ENCODE measurements at regions not wholly inside any gene's neighbourhood (a gene's known extent, or its start where the extent isn't known, plus 50 kb on each side); places are given as distances from the start of the nearest gene placed in this dataset.

- Histone ChIP-seq H3K9me3 (no peaks in the 10 kb centered on the region), H3K4me3 (no peak overlapping the region), H3K4me1 (no peaks in the 10 kb centered on the region), H3K36me3 (ENCODE audit: low read depth, missing control alignments) (no peaks in the 10 kb centered on the region), H3K27ac (no peak overlapping the region), H3K27me3 (no peaks in the 10 kb centered on the region)
- intact Hi-C loops (cut with DNase I; ENCODE audit: low total_unique reads): no loop called here
- no peak for TF ChIP-seq CTCF (IDR thresholded peaks at IDR 0.05)
- no peak for TF ChIP-seq POLR2A (IDR thresholded peaks at IDR 0.05)
- DNase-seq: no peak
- 90 to 93% methylated on average over 4 of the region's 4 CpGs for WGBS, 2 donors
Measured at GRCh38 chr2:144893464-144893863, 373.5 kb upstream of the ZEB2 start.

GRCh38 chr2:144890828-144891227 is 370.9 kb upstream of the ZEB2 start:
- no peaks in the 10 kb centered on the region for H3K36me3 ChIP-seq (ENCODE audit: low read depth, missing control alignments)
- no peak overlapping the region for H3K27ac ChIP-seq
- intact Hi-C loops (cut with DNase I; ENCODE audit: low total_unique reads): no loop called here
- 37 to 53% methylated on average over 1 of the region's 1 CpG for WGBS, 2 donors
- DNase-seq: no peak
- TF ChIP-seq CTCF (IDR thresholded peaks at IDR 0.05) (peak in 1 of 3 experiments; percentile 24), POLR2A (IDR thresholded peaks at IDR 0.05) (no peak)
- no peaks in the 10 kb centered on the region for H3K27me3 ChIP-seq
- H3K4me1 ChIP-seq: no peaks in the 10 kb centered on the region
- no peak overlapping the region for H3K4me3 ChIP-seq
- no peaks in the 10 kb centered on the region for H3K9me3 ChIP-seq

- H3K4me3 ChIP-seq: no peak overlapping the region
- TF ChIP-seq POLR2A (IDR thresholded peaks at IDR 0.05) (no peak), CTCF (IDR thresholded peaks at IDR 0.05) (no peak)
- H3K27me3 ChIP-seq: no peaks in the 10 kb centered on the region
- intact Hi-C loops (cut with DNase I; ENCODE audit: low total_unique reads): no loop called here
- 88 to 95% methylated on average over 5 of the region's 5 CpGs for WGBS, 2 donors
- no peaks in the 10 kb centered on the region for H3K9me3 ChIP-seq
- no peaks in the 10 kb centered on the region for H3K36me3 ChIP-seq (ENCODE audit: low read depth, missing control alignments)
- no peaks in the 10 kb centered on the region for H3K4me1 ChIP-seq
- DNase-seq: no peak
- H3K27ac ChIP-seq: no peak overlapping the region
Measured at GRCh38 chr2:144889348-144889747, 369.4 kb upstream of the ZEB2 start.

- peak; percentile 48 for DNase-seq
- intact Hi-C loops (cut with DNase I; ENCODE audit: low total_unique reads): no loop called here
- TF ChIP-seq POLR2A (IDR thresholded peaks at IDR 0.05) (no peak), CTCF (IDR thresholded peaks at IDR 0.05) (no peak)
- Histone ChIP-seq H3K27ac (no peak overlapping the region), H3K4me3 (no peak overlapping the region), H3K4me1 (no peaks in the 10 kb centered on the region), H3K36me3 (ENCODE audit: low read depth, missing control alignments) (no peaks in the 10 kb centered on the region), H3K9me3 (no peaks in the 10 kb centered on the region), H3K27me3 (no peaks in the 10 kb centered on the region)
- 35 to 41% methylated on average over 3 of the region's 3 CpGs for WGBS, 2 donors
Measured at GRCh38 chr2:144886862-144887261, 366.9 kb upstream of the ZEB2 start.

- Histone ChIP-seq H3K9me3 (no peaks in the 10 kb centered on the region), H3K4me3 (no peak overlapping the region), H3K27me3 (no peaks in the 10 kb centered on the region), H3K36me3 (ENCODE audit: low read depth, missing control alignments) (no peaks in the 10 kb centered on the region), H3K4me1 (peaks cover 14% of the 10 kb centered on the region), H3K27ac (no peak overlapping the region)
- DNase-seq: no peak
- TF ChIP-seq CTCF (IDR thresholded peaks at IDR 0.05) (no peak), POLR2A (IDR thresholded peaks at IDR 0.05) (no peak)
- 86 to 87% methylated on average over 8 of the region's 8 CpGs for WGBS, 2 donors
- intact Hi-C loops (cut with DNase I; ENCODE audit: low total_unique reads): no loop called here
Measured at GRCh38 chr2:144877893-144878292, 358.0 kb upstream of the ZEB2 start.

Data from testis (tissue), 2 donors.